ENCODE measurements at regions not wholly inside any gene's neighbourhood (a gene's known extent, or its start where the extent isn't known, plus 50 kb on each side); places are given as distances from the start of the nearest gene placed in this dataset.
"Not testable (repeated sequence)": the region's sequence is repeated elsewhere in the genome, so short reads cannot be mapped to it uniquely, and the experiment has no call there.

GRCh38 chr16:65702707-65703402 lies 581.0 kb upstream of the CDH11 start:
- no peaks in the 10 kb centered on the region for H3K4me1 ChIP-seq
- DNase-seq: no peak
- no peaks in the 10 kb centered on the region for H3K9me3 ChIP-seq
- no peak overlapping the region for H3K4me3 ChIP-seq (replicated peaks in 1 of 3)
- intact Hi-C loops (cut with DNase I): no loop called here
- 74 to 80% methylated on average over 8 of the region's 8 CpGs for WGBS, 2 donors
- no peak overlapping the region for H3K27ac ChIP-seq
- H3K27me3 ChIP-seq: no peaks in the 10 kb centered on the region
- TF ChIP-seq POLR2A (IDR thresholded peaks at IDR 0.05) (no peak), CTCF (IDR thresholded peaks at IDR 0.05) (no peak)
- no peaks in the 10 kb centered on the region for H3K36me3 ChIP-seq

- no peaks in the 10 kb centered on the region for H3K36me3 ChIP-seq
- no peaks in the 10 kb centered on the region for H3K9me3 ChIP-seq
- H3K4me1 ChIP-seq: no peaks in the 10 kb centered on the region
- H3K27me3 ChIP-seq: no peaks in the 10 kb centered on the region
- H3K27ac ChIP-seq: no peak overlapping the region
- TF ChIP-seq POLR2A (IDR thresholded peaks at IDR 0.05): no peak
- H3K4me3 ChIP-seq (replicated peaks in 1 of 3): no peak overlapping the region
- DNase-seq: no peak
- 72 to 97% methylated on average over 2 of the region's 2 CpGs for WGBS, 2 donors
- intact Hi-C loops (cut with DNase I): no loop called here
Measured at GRCh38 chr16:65700596-65700995, 578.7 kb upstream of the CDH11 start.

- no peaks in the 10 kb centered on the region for H3K4me1 ChIP-seq
- H3K27me3 ChIP-seq: no peaks in the 10 kb centered on the region
- no peaks in the 10 kb centered on the region for H3K36me3 ChIP-seq
- DNase-seq: no peak
- WGBS, 2 donors: 18% methylated on average over 4 of the region's 4 CpGs
- intact Hi-C loops (cut with DNase I): no loop called here
- TF ChIP-seq POLR2A (IDR thresholded peaks at IDR 0.05) (no peak), CTCF (IDR thresholded peaks at IDR 0.05) (no peak)
- H3K9me3 ChIP-seq: no peaks in the 10 kb centered on the region
- no peak overlapping the region for H3K4me3 ChIP-seq (replicated peaks in 1 of 3)
- H3K27ac ChIP-seq: no peak overlapping the region
Measured at GRCh38 chr16:65698791-65699321, 577.0 kb upstream of the CDH11 start.

GRCh38 chr16:65697521-65697920 lies 575.7 kb upstream of the CDH11 start:
- Histone ChIP-seq H3K9me3 (no peaks in the 10 kb centered on the region), H3K4me1 (no peaks in the 10 kb centered on the region), H3K27me3 (no peaks in the 10 kb centered on the region), H3K27ac (no peak overlapping the region), H3K4me3 (replicated peaks in 1 of 3) (no peak overlapping the region), H3K36me3 (no peaks in the 10 kb centered on the region)
- 68 to 77% methylated on average over 5 of the region's 5 CpGs for WGBS, 2 donors
- DNase-seq: no peak
- no peak for TF ChIP-seq POLR2A (IDR thresholded peaks at IDR 0.05)
- no peak for TF ChIP-seq CTCF (IDR thresholded peaks at IDR 0.05)
- intact Hi-C loops (cut with DNase I): no loop called here

GRCh38 chr16:65697065-65697464 lies 575.2 kb upstream of the CDH11 start:
- WGBS, 2 donors: 88% methylated on average over 1 of the region's 1 CpG
- intact Hi-C loops (cut with DNase I): no loop called here
- DNase-seq: no peak
- Histone ChIP-seq H3K27me3 (no peaks in the 10 kb centered on the region), H3K4me3 (replicated peaks in 1 of 3) (no peak overlapping the region), H3K9me3 (no peaks in the 10 kb centered on the region), H3K4me1 (no peaks in the 10 kb centered on the region), H3K36me3 (no peaks in the 10 kb centered on the region), H3K27ac (no peak overlapping the region)
- TF ChIP-seq CTCF (IDR thresholded peaks at IDR 0.05) (no peak), POLR2A (IDR thresholded peaks at IDR 0.05) (no peak)

GRCh38 chr16:65691846-65692245 lies 570.0 kb upstream of the CDH11 start:
- H3K4me3 ChIP-seq (replicated peaks in 1 of 3); intact Hi-C loops (cut with DNase I); H3K27ac ChIP-seq; H3K9me3 ChIP-seq; DNase-seq; H3K27me3 ChIP-seq; H3K4me1 ChIP-seq; H3K36me3 ChIP-seq: not testable (repeated sequence)
- 85 to 91% methylated on average over 4 of the region's 4 CpGs for WGBS, 2 donors
